GM12878 (cell line): ENCODE measurements at regions not wholly inside any gene's neighbourhood (a gene's known extent, or its start where the extent isn't known, plus 50 kb on each side); places are given as distances from the start of the nearest gene placed in this dataset.

Source experiments
- JUNB ChIP-seq: IDR thresholded peaks from 2 replicates; pipeline ENCODE4 v1.6.1; 2016; ENCODE audit warnings: antibody characterized with exemption, mild to moderate bottlenecking
- MTA3 ChIP-seq: IDR thresholded peaks from 2 replicates; pipeline ENCODE4 v1.6.1; 2012; ENCODE audit warnings: low read length, inconsistent platforms, borderline replicate concordance

DNA sequence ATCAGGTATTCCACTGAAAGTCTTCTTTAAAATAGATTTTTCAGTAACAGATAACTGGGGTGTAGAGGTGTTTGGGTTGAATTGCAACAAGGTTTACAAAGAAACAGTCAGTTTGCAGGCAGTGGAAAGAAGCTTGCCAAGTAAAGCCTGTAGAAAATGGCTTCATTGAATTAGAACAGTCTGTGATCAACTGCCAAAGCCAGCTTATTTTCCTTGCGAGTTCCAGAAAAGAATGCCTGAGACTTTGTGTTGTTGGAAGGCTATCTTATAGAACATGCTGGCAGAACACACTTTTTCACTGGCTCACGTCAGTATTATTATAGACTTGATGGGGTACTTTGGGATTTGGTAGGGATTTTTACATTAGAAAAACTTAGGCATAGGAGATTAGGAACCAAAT is 601.0 kb downstream of the XIRP2 start:
- TF ChIP-seq JUNB, result no peak
- TF ChIP-seq MTA3, result no peak
